ENCODE measurements at regions not wholly inside any gene's neighbourhood (a gene's known extent, or its start where the extent isn't known, plus 50 kb on each side); places are given as distances from the start of the nearest gene placed in this dataset.

- no peak for DNase-seq (ENCODE audit: extremely low spot score)
- ChIA-PET POLR2A (no interaction called here), CTCF (interaction anchor here (1.0 to 2.9 kb wide), 4 partner anchors 14 to 473 kb away, joined by 3 to 7 read pairs (median 5); no protein-coding TSS in a partner anchor)
- no peak for TF ChIP-seq CTCF (IDR thresholded peaks at IDR 0.05; ENCODE audit: control extremely low read depth, extremely low read depth, low read depth, missing control alignments)
These were observed 110.3 kb downstream of the ZNF648 start for GRCh38 chr1:181951213-181951612.

- no peak for DNase-seq (ENCODE audit: extremely low spot score)
- POLR2A ChIA-PET = no interaction called here
- CTCF ChIA-PET = no interaction called here
- TF ChIP-seq CTCF (IDR thresholded peaks at IDR 0.05; ENCODE audit: control extremely low read depth, extremely low read depth, low read depth, missing control alignments) = no peak
These were observed 112.0 kb downstream of the ZNF648 start for GRCh38 chr1:181949500-181949899.

GRCh38 chr1:181948372-181948771 lies 113.1 kb downstream of the ZNF648 start:
- TF ChIP-seq CTCF (IDR thresholded peaks at IDR 0.05; ENCODE audit: control extremely low read depth, extremely low read depth, low read depth, missing control alignments) = no peak
- DNase-seq (ENCODE audit: extremely low spot score) = no peak
- CTCF ChIA-PET = interaction anchor here (1.1 kb wide), 1 partner anchor 11 kb away, joined by 3 read pairs; no protein-coding TSS in a partner anchor
- POLR2A ChIA-PET = no interaction called here

- ChIA-PET POLR2A (no interaction called here), CTCF (interaction anchor here (1.8 kb wide), 1 partner anchor 10 kb away, joined by 14 read pairs; no protein-coding TSS in a partner anchor)
- DNase-seq (ENCODE audit: extremely low spot score) = no peak
- no peak for TF ChIP-seq CTCF (IDR thresholded peaks at IDR 0.05; ENCODE audit: control extremely low read depth, extremely low read depth, low read depth, missing control alignments)
These were observed 114.1 kb downstream of the ZNF648 start for GRCh38 chr1:181947441-181947840.

- CTCF ChIA-PET = interaction anchor here (0.6 to 4.7 kb wide), 61 partner anchors 10 to 752 kb away, joined by 3 to 75 read pairs (median 4); partner anchors contain the start of gene CACNA1E
- TF ChIP-seq CTCF (IDR thresholded peaks at IDR 0.05; ENCODE audit: control extremely low read depth, extremely low read depth, low read depth, missing control alignments) = peak; percentile 72
- peak; percentile 75 for DNase-seq (ENCODE audit: extremely low spot score)
- POLR2A ChIA-PET = interaction anchor here (0.6 to 0.9 kb wide), 5 partner anchors 439 to 1247 kb away, joined by 3 to 10 read pairs (median 5); no protein-coding TSS in a partner anchor
These were observed 124.5 kb downstream of the ZNF648 start for GRCh38 chr1:181936768-181937581.

GRCh38 chr1:181936269-181936668 lies 125.2 kb downstream of the ZNF648 start:
- POLR2A ChIA-PET = interaction anchor here (0.7 kb wide), 1 partner anchor 461 kb away, joined by 5 read pairs; no protein-coding TSS in a partner anchor
- TF ChIP-seq CTCF (IDR thresholded peaks at IDR 0.05; ENCODE audit: control extremely low read depth, extremely low read depth, low read depth, missing control alignments) = no peak
- CTCF ChIA-PET = interaction anchor here (0.7 to 4.7 kb wide), 50 partner anchors 9 to 748 kb away, joined by 3 to 75 read pairs (median 4); partner anchors contain the start of gene CACNA1E
- DNase-seq (ENCODE audit: extremely low spot score) = no peak
